Kidney (tissue), 13 donors: ENCODE measurements at regions not wholly inside any gene's neighbourhood (a gene's known extent, or its start where the extent isn't known, plus 50 kb on each side); places are given as distances from the start of the nearest gene placed in this dataset.

Source experiments
- DNase-seq, 5 donors: peaks; one replicate each; pipeline ENCODE4 v3.0.0-alpha.2; 2013 to 2020
- FAIRE-seq: peaks from 2 replicates; lab custom pipeline; 2012; peaks lifted over from hg19 to GRCh38; lab: Jason Lieb, UNC
- H3K27ac ChIP-seq, 2 donors: one replicate each; pipeline ENCODE4 v1.7.0; 2013; ENCODE audit warnings: low read depth in 2 of 2, low read length in 2 of 2, inconsistent platforms in 1 of 2
- H3K27me3 ChIP-seq: one replicate; pipeline ENCODE4 v1.7.1; 2013; ENCODE audit warnings: low read length, inconsistent platforms; ENCODE audit not compliant: control insufficient read depth, insufficient read depth
- H3K36me3 ChIP-seq, 3 donors: one replicate each; pipeline versions ENCODE4 v1.7.0 to v1.7.1; 2013; ENCODE audit warnings: low read length in 3 of 3, control low read depth in 1 of 3, inconsistent platforms in 1 of 3; ENCODE audit not compliant: insufficient read depth in 3 of 3, control insufficient read depth in 2 of 3
- H3K4me1 ChIP-seq, 3 donors: one replicate each; pipeline versions ENCODE4 v1.7.0 to v1.7.1; 2013; ENCODE audit warnings: low read length in 3 of 3, inconsistent platforms in 1 of 3, low read depth in 1 of 3; ENCODE audit not compliant: control insufficient read depth in 2 of 3, insufficient read depth in 2 of 3
- H3K4me3 ChIP-seq, 3 donors: one replicate each; pipeline versions ENCODE4 v1.7.0 to v1.8.1; 2013; ENCODE audit warnings: low read length in 3 of 3, control low read depth in 1 of 3, inconsistent platforms in 1 of 3
- H3K9ac ChIP-seq, 3 donors: one replicate each; pipeline versions ENCODE4 v1.7.0 to v1.7.1; 2013; ENCODE audit warnings: low read length in 3 of 3, control low read depth in 1 of 3, inconsistent platforms in 1 of 3
- H3K9me3 ChIP-seq, 3 donors: one replicate each; pipeline versions ENCODE4 v1.7.0 to v1.7.1; 2013; ENCODE audit warnings: low read length in 3 of 3, control low read depth in 1 of 3, inconsistent platforms in 1 of 3; ENCODE audit not compliant: control insufficient read depth in 2 of 3, insufficient read depth in 1 of 3
- intact Hi-C: fragments of 100-400 bp; cut with DNase I; formaldehyde crosslinking; loops from one replicate; pipeline ENCODE4 v1.11.1; 2022
- TF ChIP-seq, protein P1 (sequence below): IDR thresholded peaks from 3 replicates; pipeline ENCODE4 v1.5.1; 2012; ENCODE audit warnings: mild to moderate bottlenecking, moderate library complexity, borderline replicate concordance; ENCODE audit not compliant: insufficient read depth; ENCODE audit errors: extremely low read depth
- donor health status: control.
- donor health status: control.
- donor health status: control.
- donor health status: control.
- donor health status: control.
- donor health status: DM: yes; HTN: yes; CAD: no.
- donor health status: Normal renal cell carcinoma (clear cell type).

DNA sequence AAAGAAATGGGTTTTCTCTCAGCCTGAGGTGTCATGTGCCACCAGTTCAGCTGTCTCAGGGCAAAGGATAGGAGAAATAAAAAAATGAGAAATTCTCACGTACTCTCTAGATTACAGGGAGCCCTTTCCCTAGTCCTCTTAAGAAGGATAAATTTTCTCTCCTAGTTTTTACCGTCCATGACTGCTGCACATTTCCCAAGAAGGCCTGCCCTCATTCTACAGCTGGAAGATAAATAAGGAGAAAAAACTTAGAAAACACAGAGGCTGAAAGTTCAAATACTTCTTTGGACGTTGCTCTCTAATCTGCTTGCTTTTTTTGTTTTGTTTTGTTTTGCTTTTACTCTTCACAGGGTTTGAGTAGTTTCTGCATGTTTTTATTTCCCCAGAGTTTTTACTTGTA, 211.9 kb downstream of the DCAF12L2 start:
- no peaks in the 10 kb centered on the region for H3K36me3 ChIP-seq
- no peak overlapping the region for H3K27ac ChIP-seq
- FAIRE-seq (no peak), DNase-seq (peak in 2 of 5 donors; percentile 18 to 22)
- intact Hi-C loops: no loop called here
- H3K9me3 ChIP-seq: no peaks in the 10 kb centered on the region
- no peaks in the 10 kb centered on the region for H3K27me3 ChIP-seq
- no peak overlapping the region for H3K9ac ChIP-seq
- no peaks in the 10 kb centered on the region for H3K4me1 ChIP-seq
- H3K4me3 ChIP-seq: no peak overlapping the region
- TF ChIP-seq, protein P1, sequence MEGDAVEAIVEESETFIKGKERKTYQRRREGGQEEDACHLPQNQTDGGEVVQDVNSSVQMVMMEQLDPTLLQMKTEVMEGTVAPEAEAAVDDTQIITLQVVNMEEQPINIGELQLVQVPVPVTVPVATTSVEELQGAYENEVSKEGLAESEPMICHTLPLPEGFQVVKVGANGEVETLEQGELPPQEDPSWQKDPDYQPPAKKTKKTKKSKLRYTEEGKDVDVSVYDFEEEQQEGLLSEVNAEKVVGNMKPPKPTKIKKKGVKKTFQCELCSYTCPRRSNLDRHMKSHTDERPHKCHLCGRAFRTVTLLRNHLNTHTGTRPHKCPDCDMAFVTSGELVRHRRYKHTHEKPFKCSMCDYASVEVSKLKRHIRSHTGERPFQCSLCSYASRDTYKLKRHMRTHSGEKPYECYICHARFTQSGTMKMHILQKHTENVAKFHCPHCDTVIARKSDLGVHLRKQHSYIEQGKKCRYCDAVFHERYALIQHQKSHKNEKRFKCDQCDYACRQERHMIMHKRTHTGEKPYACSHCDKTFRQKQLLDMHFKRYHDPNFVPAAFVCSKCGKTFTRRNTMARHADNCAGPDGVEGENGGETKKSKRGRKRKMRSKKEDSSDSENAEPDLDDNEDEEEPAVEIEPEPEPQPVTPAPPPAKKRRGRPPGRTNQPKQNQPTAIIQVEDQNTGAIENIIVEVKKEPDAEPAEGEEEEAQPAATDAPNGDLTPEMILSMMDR: no peak

DNA sequence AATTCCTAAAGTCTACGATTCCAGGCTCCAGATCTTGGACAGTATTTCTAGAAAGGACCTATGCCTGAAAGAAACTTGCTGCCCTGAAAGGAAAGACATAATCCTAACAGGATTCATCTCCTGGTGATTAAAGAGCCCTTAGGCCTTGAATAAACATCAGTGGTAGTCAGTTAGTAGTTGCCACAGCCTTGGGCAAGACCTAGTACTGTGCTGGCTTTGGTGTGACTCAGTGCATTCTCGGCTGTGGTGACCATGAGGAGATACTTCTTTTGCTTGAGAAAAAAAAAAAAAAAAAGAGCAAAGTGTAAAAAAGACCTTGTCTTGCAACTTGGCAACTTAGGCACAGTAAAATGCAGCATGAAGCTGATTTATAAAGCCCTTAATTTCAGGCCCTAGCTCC, 188.2 kb downstream of the DCAF12L2 start:
- Histone ChIP-seq H3K27me3 (no peaks in the 10 kb centered on the region), H3K4me3 (no peak overlapping the region), H3K4me1 (no peaks in the 10 kb centered on the region), H3K27ac (no peak overlapping the region), H3K9ac (no peak overlapping the region), H3K9me3 (no peaks in the 10 kb centered on the region), H3K36me3 (no peaks in the 10 kb centered on the region)
- FAIRE-seq: no peak
- intact Hi-C loops: no loop called here
- no peak for DNase-seq
- TF ChIP-seq, protein P1: no peak

DNA sequence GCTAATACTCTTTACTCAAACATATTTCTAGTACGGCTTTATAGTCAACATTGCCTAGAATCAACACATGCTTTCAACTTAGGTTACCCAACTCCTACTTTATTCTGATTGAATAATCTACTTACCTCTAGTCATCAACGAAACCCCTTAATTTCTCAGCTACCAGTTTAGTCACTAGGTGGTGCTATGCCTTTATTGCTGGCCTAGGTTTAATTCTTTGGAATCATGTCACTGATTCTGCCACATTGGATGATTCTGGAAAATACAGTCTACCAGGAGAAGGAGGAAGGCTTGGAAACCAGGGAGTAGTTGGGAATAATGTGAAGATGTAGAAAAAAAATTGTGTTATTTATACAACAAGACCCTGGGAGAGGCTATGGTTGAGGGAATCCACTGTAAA, 167.7 kb downstream of the DCAF12L2 start:
- intact Hi-C loops: no loop called here
- Histone ChIP-seq H3K27ac (no peak overlapping the region), H3K9me3 (no peaks in the 10 kb centered on the region), H3K27me3 (no peaks in the 10 kb centered on the region), H3K36me3 (no peaks in the 10 kb centered on the region), H3K4me3 (no peak overlapping the region), H3K9ac (no peak overlapping the region), H3K4me1 (no peaks in the 10 kb centered on the region)
- TF ChIP-seq, protein P1: peak; percentile 26
- DNase-seq: peak in 2 of 5 donors; percentile 36 to 41
- FAIRE-seq: peak; percentile 30

DNA sequence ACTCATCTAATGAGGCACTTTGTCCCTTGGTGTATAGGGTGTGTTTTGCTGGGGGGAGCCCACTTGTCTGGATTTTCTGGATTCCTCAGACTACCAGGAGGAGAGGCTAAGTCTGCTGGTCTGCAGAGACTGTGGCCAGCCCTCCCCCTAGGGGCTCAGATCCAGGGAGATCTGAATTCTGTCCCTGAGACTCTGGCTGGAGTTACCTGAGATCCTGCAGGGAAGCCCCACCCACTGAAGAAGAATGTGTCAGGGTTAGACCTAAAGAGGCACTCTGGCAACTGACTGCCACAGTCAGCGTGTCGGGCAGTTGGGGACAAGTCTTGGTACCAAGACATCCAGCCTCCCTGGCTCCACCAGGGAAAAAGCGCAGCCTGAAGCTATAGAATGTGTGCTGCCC, 138.9 kb downstream of the DCAF12L2 start:
- no peaks in the 10 kb centered on the region for H3K36me3 ChIP-seq
- TF ChIP-seq, protein P1: no peak
- no peaks in the 10 kb centered on the region for H3K4me1 ChIP-seq
- no peaks in the 10 kb centered on the region for H3K9me3 ChIP-seq
- H3K9ac ChIP-seq: no peak overlapping the region
- FAIRE-seq (no peak), DNase-seq (no peak)
- H3K27me3 ChIP-seq: no peaks in the 10 kb centered on the region
- intact Hi-C loops: no loop called here
- no peak overlapping the region for H3K27ac ChIP-seq
- H3K4me3 ChIP-seq: no peak overlapping the region
